Hematopoietic multipotent progenitor cell treated with erythropoietin and hydrocortisone succinate and interleukin-3 and kit ligand, for 6 days (in vitro differentiated cells): ENCODE measurements at regions not wholly inside any gene's neighbourhood (a gene's known extent, or its start where the extent isn't known, plus 50 kb on each side); places are given as distances from the start of the nearest gene placed in this dataset.
"Not testable (repeated sequence)": the region's sequence is repeated elsewhere in the genome, so short reads cannot be mapped to it uniquely, and the experiment has no call there.

Experiments used
- DNase-seq: peaks from one replicate; pipeline ENCODE4 v3.0.0-alpha.2; 2015

DNA sequence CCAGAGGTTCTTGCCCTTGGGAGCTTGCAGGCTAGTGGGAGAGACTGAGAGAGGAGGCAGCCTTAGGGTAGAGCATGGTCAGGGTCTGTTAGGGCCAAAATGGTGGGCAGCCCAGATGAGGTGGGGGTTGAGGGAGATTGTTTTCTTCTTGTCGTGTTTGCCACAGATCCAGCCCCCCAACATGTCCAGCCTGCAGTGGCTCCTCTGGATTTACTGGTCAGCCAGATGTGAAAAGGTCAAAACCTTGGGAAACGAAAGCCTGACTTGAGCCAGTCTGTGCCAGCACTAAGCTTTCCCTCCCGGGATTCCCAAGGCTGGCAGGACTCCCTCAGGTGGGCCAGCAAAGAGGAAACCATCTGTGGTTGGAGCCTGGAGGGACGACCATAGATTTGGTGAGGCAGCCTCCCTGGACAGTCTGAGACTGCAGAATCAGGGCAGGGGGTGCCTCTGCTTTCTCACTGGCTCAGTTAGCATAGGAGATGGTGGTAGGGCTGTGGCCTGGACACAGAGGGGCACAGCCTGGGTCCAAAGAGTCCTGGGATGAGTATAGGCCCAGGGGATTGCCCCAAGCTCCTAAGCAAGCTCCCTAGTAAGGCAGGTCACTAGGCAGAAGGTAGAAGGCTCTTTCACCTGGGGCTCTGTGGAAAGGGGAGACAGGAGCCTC is 51.2 kb upstream of the PRR23C start:
- no peak for DNase-seq

DNA sequence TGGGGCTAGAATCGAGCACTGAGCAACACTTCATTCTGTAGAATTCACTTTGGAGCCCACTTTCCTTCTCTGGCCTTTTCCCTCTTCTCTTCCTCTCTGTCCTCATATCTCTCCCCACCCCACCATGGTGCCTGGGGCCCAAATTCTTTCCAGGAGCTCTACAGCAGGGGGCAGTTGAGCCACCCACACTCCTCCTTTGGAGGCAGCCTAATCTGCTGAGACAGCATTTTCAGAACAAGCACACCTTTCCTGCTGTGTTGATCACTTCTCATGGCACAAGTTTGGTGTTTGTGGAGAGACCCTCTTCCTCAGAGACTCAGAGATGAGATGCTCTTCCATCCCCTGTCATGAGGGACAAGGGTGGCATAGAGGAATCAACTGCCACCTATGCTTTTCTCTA is 52.0 kb upstream of the PRR23C start:
- no peak for DNase-seq

DNA sequence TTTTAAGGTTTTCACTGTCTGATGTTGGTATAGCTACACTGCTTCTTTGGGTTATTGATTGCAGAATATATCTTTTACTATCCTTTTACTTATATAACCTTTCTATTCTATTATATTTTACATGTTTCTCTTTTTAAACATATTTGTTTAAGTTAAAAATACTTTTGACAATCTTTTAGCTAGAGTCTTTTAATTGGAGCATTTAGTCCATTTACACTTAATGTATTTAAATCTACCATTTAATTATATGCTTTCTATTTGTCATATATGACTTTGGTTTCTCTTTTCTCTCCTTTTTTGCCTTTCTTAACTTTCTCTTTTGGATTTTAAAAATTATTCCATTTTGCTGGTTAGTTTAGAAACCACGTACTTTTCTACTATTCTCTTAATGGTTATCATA is 53.7 kb upstream of the PRR23C start:
- no peak for DNase-seq

DNA sequence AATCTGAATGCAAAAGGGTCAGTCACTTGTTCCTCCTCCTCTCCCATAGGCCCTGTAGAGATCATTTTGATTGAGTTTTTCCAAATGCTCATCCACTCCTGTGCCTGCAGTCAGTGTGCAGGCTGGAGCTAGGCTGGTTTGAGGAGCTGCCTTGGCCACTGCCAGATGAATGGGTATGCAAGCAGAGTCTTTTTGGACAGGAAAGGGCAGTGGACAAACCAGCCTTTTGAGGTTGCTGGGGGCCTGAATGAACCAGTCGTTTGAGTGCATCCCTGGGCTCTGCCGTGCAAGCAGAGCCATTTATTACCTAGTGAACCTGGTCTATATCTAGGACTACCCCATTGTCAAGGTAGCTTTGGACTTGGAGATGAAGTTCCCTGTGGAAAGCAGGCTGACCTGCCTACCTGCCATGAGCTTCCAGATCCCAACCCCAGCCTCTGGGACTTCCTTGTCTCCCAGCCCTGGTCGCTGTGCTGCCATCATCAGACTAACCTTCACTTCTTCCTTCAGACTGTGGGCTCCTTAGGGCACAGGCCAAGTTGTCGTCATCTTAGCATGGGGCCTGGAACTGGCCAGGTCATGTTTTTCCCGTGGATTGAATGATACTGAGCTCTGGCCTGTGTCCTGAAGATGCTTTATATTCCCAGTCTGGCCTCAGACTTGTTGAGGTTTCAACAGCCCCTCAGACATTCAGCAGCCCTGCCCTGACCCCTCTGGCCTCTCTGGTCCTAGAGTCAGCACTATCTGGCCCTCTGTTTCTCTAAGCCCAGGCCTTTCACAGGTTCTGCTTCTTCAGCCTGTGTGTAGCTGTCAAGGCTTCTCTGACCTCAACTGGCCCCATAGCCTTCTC is 55.5 kb upstream of the PRR23C start:
- DNase-seq: no peak

DNA sequence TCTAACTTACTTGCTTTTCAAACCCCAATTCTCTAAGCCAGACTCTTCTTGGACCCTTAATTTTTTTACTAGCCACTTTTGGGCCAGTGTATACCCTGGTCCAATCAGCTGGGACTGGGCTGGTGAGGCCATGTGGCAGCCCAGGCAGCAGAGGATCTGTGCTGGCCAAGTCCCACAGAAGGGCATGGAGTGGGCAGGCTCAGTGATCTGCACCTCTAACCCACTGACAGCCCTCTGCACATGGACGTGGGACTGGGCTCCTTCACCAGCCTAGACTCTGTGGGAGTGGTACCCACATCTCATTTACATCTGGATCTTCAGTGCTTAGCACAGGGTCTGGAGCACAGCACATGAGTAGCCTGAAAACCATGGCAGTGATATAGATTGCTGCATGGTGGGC is 56.1 kb upstream of the PRR23C start:
- no peak for DNase-seq

DNA sequence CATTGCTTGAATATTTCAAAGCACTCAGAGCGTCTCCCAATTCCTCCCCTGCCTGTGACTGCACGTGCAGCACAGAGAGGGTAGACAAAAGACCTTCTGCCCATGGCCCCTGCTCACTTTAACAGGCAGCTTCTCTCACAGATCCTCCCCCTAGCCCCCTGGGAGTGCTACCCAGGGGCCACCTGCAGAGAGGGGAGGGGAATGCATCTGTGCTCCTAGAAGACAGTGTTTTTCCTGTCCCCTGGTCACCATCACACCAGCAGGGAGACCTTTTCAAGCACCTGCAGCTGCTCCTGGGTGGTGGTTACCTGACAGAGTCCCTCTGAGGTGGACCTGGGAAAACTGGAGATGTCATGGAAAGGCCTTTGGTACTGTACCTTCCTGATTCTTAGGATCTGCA is 56.7 kb upstream of the PRR23C start:
- no peak for DNase-seq

DNA sequence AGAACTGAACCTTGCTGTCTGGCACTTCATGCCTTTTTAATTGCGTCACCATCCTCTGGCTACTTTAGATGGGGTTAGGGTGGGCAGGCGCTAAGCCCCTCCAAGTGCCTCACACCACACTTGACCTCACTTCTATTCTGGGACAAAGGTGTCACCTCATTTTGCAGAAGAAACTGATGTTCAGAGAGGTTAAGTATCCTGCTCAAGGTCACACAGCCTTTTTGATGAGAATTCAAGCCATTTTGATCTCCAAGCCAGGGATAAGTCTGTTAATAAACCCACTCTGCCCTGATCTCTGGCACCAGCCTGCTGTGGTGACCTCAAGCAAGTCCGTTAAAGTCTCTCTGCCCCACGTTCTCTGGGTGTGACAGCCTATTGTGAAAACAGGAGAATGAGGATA is 58.8 kb upstream of the PRR23C start:
- DNase-seq: no peak

DNA sequence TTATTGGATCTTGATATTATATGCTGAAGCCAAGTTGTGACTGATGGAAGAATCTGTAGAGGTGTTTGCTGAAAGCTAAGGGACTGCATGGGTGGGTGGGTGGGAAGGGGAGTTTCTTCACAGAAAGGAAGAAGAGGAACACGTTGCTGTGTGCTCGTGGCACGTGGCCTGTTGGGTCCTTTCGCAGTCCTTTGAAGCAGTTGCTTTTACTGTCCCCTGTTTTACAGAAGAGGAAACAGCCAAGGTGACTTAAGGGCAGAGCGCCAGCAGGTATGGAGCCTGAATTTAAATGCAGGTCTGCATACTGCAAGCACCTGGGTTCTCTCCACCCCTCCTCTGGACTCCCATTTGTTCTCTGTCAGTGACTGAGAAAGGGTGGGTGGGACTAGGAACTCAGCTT is 59.4 kb upstream of the PRR23C start:
- DNase-seq: no peak

DNA sequence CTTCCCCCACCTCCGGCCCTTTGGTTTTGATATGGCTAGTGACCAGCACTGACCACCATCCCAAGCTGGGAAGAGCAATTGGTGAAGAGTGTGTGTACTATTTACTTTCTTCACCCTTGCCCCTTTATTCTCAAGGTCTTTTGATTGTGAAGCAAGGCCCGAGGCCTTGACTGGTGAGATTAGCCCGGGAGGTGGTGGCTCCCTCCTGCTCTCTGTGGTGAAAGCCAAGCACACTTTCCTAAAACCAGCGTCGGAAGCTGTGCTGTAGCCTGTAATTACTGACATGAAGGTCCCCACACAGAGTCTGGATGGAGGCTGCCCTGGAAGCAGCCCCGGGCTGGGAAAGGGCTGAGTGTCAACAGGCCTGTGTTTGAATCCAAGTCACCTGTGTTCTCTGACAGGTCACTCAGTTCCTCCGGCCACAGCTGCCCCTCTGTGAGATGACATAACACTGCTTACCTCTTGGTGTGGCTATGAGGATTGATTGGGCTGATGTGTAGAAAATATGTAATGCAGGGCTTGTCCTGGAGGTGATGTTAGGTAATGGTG is 60.5 kb upstream of the PRR23C start:
- no peak for DNase-seq

DNA sequence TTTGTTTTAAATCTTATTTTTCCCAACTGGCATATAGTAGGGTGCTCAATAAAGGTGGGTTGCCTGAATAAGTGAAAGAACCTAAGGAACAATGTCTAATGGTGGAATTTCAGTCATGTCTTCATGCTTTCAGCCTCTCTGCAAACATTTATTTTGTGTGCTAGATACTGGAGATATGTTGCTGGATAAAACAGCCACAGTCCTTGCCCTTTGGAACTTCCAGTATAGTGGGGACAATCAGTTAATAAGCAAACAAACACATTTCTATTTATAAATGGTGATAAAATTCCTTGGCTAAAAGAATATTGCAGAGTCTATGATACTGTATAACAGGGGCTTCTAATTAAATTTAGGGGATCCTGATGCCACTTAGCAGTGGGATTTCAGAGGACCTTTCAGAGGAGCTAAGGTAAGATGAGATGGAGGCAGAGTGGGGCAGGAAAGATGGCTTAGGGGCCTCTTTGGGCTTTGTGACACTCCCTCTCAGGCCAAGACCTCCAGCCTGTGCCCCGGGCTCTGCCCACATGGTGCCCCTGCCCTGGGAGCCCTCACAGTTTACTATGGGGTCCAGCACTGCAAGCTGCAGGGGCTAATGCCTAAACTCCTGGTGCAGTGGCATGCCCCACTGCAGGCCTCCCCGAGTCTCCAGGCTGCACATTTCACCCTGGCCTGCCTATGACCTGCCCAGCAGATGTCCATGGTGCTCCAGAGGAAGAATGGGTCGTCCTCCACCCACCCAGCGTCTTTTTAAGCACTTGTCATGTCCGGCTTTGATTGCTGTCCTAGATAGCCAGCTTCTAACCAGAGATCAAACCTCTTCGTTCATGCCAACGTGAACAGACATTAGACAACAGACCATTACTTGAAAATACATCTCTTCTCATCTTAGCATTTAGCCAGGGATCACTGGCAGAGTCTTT is 61.6 kb upstream of the PRR23C start:
- DNase-seq: no peak

DNA sequence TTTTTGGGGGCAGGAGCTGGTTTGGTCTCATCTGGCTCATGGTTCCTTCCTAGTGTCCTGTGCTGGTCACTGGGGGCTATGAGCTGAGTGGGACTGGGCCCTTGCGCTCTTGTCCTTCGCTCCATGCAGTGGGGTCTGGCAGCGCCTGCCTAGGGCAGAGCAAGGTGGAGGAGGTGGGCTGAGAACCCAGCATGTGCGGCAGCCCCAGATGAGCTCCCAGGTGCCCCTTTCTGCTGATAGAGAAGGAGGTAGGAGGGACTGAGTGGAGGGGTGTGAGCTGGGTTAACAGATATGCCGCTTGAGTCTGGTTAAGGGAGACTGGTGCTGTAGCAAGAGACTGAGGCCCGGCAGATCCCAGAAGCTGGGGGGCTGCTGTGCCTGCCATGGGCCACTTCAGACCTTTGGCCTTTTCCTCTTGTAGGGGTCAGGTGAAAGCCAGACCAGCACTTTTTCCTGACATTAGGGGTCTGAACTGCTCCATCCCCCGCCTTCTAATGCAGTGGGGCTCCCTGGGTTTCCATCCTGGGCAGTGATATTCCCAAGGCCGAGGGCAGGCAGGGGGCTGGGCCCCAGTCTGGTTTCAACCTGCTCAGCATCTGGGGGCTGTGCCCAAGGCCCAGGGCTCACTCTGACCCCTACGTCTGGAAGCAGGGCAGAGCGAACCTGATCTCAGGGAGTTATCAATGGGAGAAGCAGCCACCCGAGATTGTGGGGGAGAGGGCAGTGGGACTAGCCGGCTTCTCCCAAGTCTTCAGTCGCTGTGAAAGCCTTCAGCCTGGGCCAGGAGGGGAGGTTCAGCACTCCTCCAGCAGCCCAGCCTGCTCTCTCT is 62.9 kb upstream of the PRR23C start:
- no peak for DNase-seq

DNA sequence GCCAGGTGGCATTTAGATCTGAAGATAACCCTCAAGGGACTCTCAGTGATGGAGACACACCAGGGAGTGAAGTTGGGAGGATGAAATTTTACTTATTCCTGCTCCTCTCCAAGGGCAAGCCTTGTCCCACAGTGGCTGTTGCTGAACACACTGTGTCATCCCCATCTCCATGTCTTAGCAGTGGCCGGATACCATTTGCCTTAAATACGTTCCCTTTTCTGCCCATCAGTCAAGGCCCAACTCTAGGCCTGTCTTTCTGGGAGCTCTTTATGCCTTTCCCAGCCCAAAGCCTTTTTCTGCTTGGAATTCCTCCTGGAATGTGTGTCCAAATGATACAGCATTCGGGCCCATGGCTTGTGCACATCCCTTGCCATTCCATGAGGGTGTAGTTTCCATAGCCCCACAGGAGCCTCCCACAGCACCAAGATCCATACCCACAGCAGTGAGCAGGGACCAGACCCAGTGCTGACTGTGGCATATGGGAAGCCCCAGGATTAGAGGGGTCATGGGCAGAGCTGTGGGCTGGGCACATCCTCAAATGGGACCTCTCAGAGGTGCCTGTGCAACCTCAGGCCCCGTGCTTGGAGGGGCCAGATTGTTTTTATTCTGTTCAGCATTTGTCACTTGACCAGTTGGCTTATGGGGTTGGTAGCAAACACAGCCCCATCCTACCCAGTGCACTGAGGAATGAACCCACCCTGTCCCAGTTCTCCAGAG is 63.7 kb upstream of the PRR23C start:
- no peak for DNase-seq

DNA sequence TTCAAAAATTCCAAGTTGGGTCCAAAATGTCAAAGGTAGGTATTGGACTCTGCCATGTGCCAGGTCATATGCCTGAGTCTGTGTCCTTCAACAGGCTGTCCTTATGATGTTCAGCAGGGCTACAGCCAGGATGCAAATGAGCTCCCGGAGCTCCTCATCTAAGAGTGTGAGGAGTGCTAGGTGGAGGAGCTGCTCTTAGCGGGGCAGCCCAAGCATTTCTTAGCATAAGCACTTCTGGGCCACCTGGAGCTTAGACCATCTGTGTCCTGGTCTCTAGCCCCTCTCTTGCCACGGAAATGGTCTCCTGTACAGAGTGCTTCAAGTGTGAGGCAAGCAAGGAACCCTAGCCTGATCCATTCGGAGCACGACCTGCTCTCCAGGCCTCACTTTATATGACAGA is 64.6 kb upstream of the PRR23C start:
- DNase-seq: no peak

DNA sequence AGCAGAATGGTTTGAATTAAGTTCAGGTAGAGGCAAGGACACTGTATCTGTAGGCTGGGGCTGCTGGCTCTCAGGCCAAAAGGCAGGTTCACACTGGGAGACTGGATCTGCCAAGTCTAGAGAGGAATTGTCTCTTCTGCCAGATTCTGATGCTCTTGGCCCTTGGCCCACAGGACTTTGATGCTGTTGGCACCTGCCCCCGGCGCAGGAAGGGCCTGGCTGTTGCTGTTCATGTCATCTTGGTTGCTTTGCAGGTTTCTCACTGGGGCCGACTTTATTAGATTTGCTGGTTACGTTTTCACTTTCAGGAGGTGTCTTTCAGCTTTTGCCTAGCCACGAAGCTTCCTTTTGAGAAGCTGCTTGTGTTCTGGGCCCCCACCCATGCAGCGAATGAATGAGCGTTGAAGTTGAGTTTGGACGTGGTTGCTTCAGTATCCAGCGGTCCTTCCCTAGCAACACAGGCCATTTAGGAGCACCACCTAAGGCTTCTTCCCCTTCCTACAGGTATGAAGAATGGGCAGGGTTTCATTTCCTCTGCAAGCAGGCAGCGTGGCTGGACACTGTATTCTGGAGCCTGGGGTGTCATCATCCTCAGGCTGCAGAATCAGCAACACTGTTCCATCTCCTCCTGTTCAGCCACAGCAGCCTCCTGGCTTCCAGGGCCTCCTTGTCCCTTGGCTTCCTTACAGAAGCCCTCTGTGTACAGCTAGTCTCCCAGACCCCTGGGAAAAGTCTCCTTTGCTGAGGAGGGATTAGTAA is 65.6 kb upstream of the PRR23C start:
- DNase-seq: no peak

DNA sequence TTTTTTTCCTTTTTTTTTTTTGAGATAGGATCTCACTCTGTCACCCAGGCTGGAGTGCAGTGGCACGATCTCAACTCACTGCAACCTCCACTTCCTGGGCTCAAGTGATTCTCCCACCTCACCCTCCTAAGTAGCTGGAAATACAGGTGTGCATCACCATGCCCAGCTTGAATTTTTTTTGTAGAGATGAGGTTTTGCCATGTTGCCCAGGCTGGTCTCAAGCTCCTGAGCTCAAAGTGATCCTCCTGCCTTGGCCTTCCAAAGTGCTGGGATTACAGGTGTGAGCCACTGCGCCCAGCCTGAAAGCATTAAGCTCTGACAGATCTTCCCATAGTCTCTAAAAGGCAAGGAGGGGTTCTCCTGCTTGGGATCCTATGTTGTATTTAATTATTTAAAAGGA is 66.2 kb upstream of the PRR23C start:
- not testable (repeated sequence) for DNase-seq

DNA sequence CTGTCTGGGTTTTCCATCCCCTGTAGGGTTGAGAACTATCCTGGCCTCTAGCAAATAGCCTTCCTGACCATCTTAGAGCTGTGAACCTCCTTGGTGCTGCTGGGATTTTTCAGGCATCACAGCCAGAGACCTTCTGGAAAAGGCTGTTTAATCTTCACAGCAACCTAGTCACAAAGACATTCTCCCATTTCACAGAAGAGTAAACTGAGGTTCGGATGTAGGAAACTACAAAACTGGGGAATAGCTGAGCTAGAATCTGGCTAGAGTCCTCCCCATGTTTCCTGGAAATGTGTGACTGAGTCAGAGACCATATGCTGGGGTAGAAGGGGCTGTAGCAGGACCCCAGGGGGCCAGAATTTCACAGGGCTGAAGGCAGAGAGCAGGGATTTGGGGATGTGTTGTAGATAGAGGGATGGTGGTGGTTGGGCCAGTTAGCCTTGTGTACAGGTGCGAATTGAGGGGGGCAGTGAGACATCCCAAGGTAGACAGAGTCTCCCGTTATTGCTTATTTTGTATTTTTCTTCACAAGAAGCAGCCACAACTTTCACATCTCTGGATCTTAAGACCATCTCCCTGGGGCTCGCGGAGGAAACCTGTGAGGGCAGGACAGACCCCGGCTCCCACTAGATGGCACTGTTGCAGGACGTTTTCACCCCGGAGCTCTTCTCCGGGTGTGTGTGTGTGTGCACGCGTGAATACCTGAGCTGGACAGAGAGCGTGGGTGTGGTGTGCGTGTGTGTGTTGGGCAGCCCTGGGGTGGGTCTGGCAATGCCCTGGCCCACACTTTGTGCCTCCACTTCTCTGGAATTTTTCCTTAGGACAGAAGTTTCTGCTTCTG is 66.9 kb upstream of the PRR23C start:
- DNase-seq: peak; percentile 82

DNA sequence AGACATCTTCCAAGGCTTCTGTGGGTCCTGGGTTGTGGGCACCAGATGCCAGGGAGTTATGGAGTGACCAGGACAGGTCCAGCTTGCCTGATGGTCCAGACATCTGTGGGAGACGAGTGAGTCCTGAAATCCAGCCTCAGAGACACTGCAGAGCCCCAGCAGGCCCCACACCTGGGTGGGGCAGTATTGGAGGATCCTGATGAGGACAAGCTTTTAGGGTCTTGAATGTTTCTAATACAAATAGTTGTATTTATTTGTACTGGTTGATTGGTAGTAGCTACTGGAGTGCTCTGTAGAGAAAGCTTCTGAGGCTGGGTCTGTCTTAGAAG is 67.5 kb upstream of the PRR23C start:
- no peak for DNase-seq

DNA sequence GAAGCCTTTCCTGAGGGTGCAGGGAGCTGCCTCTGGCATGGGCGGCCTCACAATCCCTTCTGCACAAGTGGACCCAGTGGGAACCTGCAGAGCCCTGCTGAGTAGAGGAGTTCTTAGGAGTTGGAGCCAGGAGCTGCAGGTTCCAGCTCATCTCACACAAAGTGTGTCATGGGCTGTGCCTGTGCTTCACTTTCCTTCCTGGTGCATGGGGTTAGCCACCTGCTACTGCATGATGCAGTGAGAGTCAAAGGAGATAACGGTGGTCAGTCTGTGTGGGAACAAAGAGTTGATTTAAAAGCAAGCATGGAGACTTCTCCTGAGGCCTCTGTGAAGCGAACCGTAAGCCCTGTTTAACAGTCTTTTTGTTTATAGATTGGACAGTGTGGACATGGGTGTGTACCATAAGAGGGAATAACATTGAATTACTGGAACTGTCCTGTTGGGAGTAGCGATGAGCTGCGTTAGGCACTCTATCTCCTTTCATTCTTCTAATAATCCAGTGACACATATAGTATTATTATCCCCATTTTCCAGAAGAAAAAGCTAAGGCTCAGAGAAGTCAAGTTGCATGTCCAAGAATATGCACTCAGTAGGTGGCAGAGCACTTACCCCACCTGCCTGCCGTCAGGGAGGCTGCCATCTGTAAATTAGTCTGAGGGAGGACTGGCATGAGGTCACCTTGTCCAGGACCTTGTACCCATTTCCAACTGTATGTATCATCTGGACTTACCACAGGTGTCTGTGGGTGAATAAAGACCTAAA is 68.7 kb upstream of the PRR23C start:
- DNase-seq: peak; percentile 59

DNA sequence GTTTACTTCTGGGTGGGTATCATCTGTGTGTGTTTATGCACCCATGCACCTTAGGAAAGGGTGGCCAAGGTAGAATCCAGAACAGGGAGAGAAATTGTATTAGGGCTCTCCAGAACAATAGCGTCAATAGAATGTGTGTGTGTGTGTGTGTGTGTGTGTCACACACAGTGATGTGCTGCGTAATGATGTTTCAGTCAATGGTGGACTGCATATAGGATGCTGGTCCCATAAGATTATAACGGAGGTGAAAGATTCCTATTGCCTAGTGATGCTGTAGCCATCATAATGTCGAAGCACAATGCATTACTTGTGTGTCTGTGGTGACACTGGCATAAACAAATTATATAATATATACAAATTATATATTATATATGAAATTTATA is 69.3 kb upstream of the PRR23C start:
- DNase-seq: no peak
